Hematopoietic multipotent progenitor cell (in vitro differentiated cells): ENCODE measurements at regions not wholly inside any gene's neighbourhood (a gene's known extent, or its start where the extent isn't known, plus 50 kb on each side); places are given as distances from the start of the nearest gene placed in this dataset.
A peak's percentile ranks its signal among the peaks of the same experiment; 100 is the strongest.

ENCODE experiments used
- DNase-seq, 3 donors: peaks; one replicate each; pipeline ENCODE4 v3.0.0-alpha.2; 2011 to 2015; ENCODE audit warnings: low read depth in 2 of 3, low spot score in 2 of 3

GRCh38 chr13:106383791-106384190 lies 151.7 kb downstream of the EFNB2 start:
- DNase-seq: no peak

- DNase-seq: no peak
Measured at GRCh38 chr13:106382534-106382933, 152.9 kb downstream of the EFNB2 start.

GRCh38 chr13:106381091-106381490 lies 154.4 kb downstream of the EFNB2 start:
- no peak for DNase-seq

GRCh38 chr13:106377931-106378662 lies 157.4 kb downstream of the EFNB2 start:
- DNase-seq: no peak

GRCh38 chr13:106377341-106377740 lies 158.1 kb downstream of the EFNB2 start:
- DNase-seq: no peak

- peak in 1 of 3 donors; percentile 51 for DNase-seq
Measured at GRCh38 chr13:106376401-106377112, 158.9 kb downstream of the EFNB2 start.

GRCh38 chr13:106375085-106375484 lies 160.4 kb downstream of the EFNB2 start:
- no peak for DNase-seq

GRCh38 chr13:106374631-106375030 lies 160.8 kb downstream of the EFNB2 start:
- DNase-seq: no peak

GRCh38 chr13:106373989-106374572 lies 161.4 kb downstream of the EFNB2 start:
- DNase-seq: peak in 2 of 3 donors; percentile 43 to 44

GRCh38 chr13:106373304-106373988 lies 162.0 kb downstream of the EFNB2 start:
- peak in 1 of 3 donors; percentile 62 for DNase-seq

GRCh38 chr13:106372199-106373155 lies 163.0 kb downstream of the EFNB2 start:
- DNase-seq: peak in 1 of 3 donors; percentile 63

- no peak for DNase-seq
Measured at GRCh38 chr13:106371024-106371423, 164.4 kb downstream of the EFNB2 start.

GRCh38 chr13:106369858-106370257 lies 165.6 kb downstream of the EFNB2 start:
- DNase-seq: no peak

- DNase-seq: no peak
Measured at GRCh38 chr13:106369091-106369490, 166.4 kb downstream of the EFNB2 start.

GRCh38 chr13:106367361-106367971 lies 168.0 kb downstream of the EFNB2 start:
- no peak for DNase-seq

- DNase-seq: no peak
Measured at GRCh38 chr13:106362707-106363106, 172.8 kb downstream of the EFNB2 start.

- DNase-seq: no peak
Measured at GRCh38 chr13:106361621-106362020, 173.8 kb downstream of the EFNB2 start.

- no peak for DNase-seq
Measured at GRCh38 chr13:106357198-106357597, 178.3 kb downstream of the EFNB2 start.

- no peak for DNase-seq
Measured at GRCh38 chr13:106355866-106356265, 179.6 kb downstream of the EFNB2 start.

GRCh38 chr13:106354961-106355360 lies 180.5 kb downstream of the EFNB2 start:
- no peak for DNase-seq
